ENCODE measurements at regions not wholly inside any gene's neighbourhood (a gene's known extent, or its start where the extent isn't known, plus 50 kb on each side); places are given as distances from the start of the nearest gene placed in this dataset.

DNA sequence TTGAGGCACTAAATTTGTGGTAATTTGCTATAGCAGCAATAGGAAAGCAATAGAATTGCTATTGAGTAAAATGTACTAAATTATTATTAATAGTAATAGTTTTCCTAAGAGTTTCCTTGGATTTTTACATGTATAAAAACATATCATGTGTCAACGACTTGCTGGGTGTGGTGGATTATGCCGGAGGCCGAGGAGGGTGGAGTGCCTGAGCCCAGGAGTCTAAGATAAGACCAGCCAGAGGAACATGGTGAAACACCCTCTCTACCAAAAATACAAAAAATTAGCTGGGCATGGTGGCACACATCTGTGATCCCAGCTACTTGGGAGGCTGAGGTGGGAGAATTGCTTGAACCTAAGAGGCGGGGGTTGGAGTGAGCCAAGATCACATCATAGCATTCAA, 749.9 kb downstream of the TBL1XR1 start:
- no peak for DNase-seq (ENCODE audit: low read depth in 2 of 3, low spot score in 1 of 3)

DNA sequence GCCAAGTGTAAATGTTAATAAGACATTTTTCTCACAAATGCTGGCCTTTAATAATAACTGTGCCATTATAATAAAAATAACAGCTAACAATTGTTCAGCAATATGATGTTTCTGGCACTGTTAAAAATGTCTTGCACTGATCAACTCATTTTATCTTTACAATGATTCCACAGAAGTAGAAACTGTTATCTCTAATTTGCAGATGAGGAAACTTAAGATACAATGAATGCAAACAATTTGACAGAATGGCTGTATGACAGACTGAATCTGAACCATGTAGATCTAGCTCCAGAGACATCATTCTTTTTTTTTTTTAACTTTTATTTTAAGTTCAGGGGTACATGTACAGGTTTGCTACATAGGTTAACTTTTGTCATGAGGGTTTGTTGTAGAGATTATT, 755.0 kb downstream of the TBL1XR1 start:
- no peak for DNase-seq (ENCODE audit: low read depth in 2 of 3, low spot score in 1 of 3)

DNA sequence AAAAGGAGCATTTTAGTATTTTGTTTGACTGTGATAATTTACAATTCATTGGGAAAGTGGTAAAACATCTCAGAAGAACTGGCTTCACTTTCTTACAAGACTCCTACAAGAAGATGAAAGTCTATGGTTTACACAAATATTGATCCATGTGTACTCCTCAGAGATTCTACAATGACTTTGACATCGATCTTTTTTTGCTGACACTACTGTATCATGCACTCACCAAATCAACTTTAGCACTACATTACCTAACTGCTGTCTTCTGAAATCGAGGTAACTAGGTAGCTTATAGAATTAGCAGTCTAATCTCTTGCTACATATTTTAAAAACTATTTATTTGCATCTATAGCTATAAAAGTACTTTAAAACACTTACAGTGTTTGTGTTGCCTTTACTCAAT, 757.6 kb downstream of the TBL1XR1 start:
- DNase-seq (ENCODE audit: low read depth in 2 of 3, low spot score in 1 of 3) = no peak

DNA sequence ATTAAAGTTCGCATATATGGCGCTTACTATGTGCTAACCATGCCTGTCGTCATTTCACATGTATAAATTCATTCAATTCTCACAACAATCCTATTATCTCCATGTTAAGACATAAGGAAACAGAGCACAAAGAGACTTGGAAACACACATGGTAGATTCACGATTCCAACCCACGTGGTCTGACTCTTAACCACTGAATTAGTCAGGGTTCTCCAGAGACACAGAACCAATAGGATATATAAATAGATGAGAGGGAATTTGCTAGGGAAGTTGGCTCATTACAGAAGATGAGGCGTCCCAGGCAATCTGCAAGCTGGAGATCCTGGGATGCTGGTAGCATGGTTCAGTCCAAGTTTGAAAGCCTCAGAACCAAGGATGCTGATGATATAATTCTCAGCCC, 765.3 kb downstream of the TBL1XR1 start:
- DNase-seq (ENCODE audit: low read depth in 2 of 3, low spot score in 1 of 3) = no peak

DNA sequence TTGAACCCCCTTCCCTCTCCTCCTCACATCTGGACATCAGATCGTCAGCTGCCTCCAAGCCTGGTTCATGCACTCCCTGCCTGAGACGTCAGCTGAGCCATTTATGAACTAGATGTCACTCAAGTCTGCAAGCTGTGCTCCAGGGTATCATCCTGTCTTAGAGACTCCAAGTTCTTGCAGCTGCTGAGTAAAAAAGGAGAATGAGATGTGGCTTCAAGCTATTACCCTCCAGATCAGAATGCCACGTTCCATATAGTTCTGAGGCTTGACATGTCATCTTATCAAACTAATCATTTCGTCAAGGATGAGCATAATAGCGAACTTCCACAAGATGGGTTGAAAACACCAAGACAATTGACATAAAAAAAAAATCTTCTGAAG, 766.3 kb downstream of the TBL1XR1 start:
- no peak for DNase-seq (ENCODE audit: low read depth in 2 of 3, low spot score in 1 of 3)

DNA sequence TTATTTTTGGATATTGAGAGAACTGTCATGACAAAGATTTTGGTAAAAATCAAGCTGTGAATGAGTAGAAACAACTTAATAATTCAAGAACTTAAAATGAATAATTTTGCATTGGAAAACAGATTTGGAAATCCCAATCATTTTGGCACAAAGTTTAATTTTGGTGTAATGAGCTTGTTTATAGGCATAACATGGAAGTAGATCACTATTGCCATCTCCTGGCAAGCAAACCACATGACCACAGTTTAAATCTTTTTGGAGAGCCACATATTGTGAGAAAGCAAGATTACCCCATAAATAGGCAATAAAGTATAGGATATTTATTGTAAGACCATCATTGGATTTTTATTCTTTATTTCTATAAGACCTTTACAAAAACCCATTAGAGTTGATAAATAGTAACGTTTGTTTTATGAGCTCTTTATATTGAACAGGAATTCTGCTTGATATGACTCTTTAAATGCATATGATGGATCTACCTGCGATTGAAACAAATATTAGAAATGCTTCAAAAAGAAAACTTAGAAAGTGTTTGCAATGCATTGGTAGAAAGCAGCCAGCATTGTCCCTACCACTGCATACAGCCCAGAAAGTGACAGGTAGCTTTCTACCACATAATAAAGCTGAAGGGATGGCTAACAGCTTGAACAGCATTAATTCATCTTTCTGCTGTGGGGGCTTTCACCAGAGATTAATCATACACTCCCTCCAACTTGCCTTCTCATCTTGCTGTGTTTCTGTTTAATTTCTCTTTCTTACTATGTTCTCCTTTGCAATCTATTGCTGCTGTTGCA, 766.8 kb downstream of the TBL1XR1 start:
- no peak for DNase-seq (ENCODE audit: low read depth in 2 of 3, low spot score in 1 of 3)

DNA sequence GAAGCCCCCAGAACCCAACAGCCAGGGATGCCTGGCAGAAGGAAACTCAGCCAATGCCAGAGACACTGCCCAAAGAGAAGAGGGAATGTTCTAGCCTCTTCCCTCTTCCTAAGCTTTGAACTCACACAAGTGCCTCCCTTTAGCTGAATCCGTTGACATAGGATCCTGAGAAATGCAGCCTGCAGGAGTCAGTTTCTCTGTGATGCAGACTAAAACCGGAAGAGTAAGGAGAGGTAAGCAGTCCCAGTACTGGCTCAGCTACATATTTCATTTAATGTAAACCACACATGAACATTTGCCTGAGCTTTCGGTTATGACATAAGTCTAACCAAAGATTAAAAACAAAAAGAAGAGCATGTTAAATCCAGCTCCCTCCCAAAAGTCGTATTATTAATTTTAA, 768.7 kb downstream of the TBL1XR1 start:
- no peak for DNase-seq (ENCODE audit: low read depth in 2 of 3, low spot score in 1 of 3)

DNA sequence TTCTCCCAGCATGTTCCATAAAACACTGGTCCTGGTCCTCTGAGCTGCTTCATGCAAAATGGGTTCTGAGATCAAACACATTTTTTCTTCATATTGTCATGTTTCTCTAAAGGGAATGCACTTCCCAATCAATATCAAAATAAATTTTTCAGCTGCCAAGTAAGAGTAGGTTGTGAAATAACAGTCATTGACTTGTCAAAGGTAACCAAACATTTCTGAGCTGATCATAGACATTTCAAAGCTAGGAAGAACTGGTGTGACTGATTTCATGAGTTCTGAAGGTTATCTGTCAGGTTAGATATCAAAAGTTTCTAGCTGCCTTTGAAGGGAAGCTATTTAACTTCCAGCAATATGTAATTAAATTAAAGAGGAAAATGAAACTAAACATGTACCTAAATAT, 770.9 kb downstream of the TBL1XR1 start:
- DNase-seq (ENCODE audit: low read depth in 2 of 3, low spot score in 1 of 3) = no peak

DNA sequence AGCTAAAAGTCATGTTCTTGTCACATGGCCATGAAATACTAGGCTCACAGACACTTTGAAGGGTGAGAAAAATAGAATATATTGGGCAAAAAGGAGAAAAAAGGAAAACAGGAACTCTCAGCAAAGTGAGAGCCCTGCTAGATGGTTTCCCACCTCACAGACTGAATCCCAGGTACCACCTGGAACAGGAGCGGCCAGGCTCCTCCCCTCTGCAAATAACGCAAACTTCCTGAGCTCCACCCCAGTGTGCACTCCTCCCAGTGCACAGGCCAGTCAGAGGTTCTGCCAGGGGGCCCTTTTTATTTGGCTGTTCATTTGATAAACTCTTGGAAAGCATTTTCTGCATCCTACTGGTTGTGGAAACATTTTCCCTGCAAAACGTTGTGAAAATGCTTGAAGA, 780.4 kb downstream of the TBL1XR1 start:
- DNase-seq (ENCODE audit: low read depth in 2 of 3, low spot score in 1 of 3) = no peak

DNA sequence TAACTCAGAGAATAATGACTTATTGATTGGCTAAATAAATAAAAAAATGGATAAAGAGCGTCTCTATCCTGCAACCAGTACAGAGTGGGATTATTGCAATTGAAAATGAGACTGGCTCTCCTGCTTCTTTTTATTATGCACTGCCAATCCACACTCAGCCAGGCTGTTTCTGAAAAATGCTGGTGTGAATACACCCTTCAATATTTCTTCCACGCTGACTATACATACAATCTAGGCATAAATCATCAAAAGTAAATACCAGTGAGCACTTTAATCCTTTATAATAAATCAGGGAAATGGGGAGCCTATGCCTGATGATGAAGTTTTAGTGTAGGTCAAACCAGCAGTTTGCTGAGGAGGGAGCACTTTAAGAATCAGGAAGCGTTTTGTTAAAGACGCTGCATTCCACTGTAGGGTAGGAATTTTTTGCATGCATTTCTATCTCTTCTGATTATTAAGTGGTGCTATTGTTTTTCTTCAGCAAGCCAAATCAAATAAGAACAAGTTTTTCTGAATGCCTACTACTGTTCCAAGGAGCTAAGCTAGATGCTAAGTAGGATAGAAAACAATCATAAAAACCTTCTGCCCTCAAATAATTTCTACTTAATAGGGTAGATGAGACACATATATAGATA, 781.5 kb downstream of the TBL1XR1 start:
- no peak for DNase-seq (ENCODE audit: low read depth in 2 of 3, low spot score in 1 of 3)

DNA sequence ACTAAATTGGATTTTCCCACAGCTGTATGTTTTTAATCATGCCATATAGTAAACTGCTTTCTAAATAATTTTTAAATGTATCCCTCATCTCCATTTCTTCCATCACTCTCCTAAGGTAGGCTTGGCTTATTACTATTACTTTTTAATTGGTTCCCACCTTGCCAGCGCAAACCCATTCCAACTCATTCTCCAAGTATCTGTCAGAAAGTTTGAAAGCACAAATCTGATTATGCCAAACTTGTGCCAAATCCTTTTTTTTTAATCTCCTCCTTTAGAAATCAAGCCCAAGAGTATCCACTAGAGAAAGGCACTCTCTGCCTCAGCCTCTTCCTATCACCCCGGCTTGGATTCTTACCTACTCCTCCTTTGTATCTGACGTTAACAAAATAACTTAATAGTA, 784.5 kb downstream of the TBL1XR1 start:
- no peak for DNase-seq (ENCODE audit: low read depth in 2 of 3, low spot score in 1 of 3)

DNA sequence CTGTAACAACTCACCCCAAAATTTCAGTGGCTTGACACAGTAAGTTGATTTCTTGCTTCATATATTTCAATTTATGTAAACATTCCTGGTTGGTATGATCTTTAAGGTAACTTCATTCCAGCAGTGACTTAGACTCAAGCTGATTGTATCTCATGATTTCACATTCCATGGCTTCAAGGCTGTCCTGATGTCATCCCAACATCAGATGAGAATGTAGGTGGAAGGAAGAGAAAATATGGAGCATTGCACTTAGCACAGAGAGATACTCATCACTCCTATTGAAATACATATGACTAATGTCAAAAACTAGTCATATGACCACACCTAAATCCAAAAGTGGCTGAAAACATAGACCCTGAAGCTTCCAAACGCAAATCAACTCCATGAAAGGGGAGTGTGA, 793.8 kb downstream of the TBL1XR1 start:
- DNase-seq (ENCODE audit: low read depth in 2 of 3, low spot score in 1 of 3) = no peak

DNA sequence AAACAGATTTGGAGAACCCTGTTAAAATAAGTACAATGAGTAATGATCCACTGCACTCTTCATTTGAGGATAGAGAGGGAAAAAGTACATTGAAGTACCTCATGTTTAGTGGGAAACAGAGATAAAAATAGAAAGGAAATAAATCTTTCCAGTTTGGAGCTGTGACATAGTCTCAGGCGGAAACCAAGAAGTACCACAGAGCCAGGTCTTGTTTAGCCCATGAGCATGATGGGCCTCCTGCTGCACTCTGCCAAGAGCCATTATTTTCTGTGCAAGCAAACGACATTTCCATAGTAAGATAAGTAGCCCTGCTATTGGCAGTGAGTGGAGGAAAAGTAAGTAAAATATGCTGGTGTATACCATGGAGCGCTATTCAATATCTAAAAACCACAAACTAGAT, 796.1 kb downstream of the TBL1XR1 start:
- no peak for DNase-seq (ENCODE audit: low read depth in 2 of 3, low spot score in 1 of 3)

DNA sequence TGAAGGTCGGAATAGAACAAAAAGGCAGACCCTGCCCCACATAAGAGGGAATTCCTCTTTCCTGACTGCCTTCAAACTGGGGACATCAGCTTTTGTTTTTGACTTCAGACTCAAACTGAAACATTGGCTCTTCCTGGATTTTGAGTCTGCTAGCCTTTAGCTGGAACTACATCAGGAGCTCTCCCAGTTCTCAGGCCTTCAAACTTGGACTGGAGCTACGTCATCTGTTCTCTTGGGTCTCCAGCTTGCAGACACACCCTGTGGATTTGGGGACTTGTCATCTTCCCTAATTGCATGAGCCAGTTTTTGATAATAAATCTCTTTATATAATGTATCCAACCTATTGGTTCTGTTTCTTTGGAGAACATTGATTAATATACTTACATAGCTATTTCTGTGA, 798.1 kb downstream of the TBL1XR1 start:
- DNase-seq (ENCODE audit: low read depth in 2 of 3, low spot score in 1 of 3) = no peak

DNA sequence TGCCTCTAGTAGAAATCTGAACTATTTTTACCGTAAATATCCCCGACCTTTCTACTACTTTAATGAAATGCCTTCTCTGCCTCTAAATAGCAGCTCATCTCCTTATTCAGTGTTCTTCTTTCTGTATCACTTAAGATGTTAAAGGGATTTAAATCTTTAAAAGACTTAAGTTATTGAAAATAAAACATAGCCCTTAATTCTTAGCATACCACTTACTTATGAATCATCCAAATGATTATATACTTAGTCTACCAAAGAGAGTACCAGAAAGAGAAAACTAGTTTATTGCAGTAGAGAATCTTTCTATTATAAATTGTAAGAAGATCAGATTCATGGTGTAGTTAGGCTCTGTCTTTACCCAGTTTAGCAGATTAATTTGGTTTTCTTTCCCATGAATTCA, 802.0 kb downstream of the TBL1XR1 start:
- DNase-seq (ENCODE audit: low read depth in 2 of 3, low spot score in 1 of 3) = no peak

DNA sequence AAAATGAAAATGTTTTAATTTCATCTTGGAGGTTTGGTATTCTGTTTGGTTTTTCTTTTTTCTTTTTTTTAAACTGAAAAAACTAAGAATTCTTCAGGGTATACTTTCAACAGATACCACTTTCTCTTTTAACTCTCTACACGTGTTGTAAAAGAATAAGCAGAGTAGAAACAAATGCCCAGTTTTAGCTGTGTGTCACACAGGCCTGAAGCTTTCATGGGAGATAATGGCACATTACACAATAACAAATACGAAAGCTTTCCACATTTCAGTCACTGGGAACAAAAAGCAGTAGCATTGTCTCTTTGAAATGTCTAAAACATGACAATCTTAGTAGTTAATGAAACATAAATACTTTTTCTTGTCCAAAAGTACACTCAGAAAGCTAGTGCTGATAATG, 818.5 kb downstream of the TBL1XR1 start:
- no peak for DNase-seq (ENCODE audit: low read depth in 2 of 3, low spot score in 1 of 3)

DNA sequence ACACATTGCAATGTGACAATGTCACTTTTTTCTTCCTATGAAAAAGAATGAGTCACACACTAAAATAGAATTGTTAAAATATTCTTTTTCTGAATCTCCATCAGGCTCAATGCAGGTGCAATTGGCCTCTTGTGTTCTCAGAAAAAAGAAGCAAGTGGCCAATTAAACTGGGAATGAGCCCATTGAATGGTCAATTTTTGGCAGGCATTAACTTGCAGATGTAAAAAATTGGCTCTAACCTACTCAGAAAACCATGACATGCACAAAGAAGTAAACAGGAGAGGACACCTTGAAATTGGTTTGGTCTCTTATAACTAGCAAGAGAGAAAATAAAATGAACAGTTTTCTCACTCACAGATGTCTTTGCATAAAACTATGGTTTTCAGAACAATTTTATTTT, 820.8 kb downstream of the TBL1XR1 start:
- DNase-seq (ENCODE audit: low read depth in 2 of 3, low spot score in 1 of 3) = no peak

DNA sequence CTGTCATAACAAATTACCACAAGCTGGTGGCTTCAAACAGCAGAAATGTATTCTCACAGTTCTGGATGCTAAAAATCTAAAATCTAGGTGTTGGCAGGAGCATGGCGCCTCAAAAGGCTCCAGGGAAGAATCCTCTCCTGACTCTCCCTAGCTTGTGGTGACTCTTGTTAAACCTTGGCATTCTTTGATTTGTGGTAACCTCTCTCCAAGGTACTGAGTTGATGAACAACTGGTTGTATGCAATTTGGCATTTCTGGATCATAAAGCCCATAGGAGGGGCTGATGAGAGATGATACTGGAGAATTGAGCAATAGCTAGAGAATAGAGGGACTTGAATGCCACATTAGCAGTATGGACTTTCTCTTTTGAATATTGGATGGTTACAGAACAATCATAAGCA, 821.8 kb downstream of the TBL1XR1 start:
- no peak for DNase-seq (ENCODE audit: low read depth in 2 of 3, low spot score in 1 of 3)

DNA sequence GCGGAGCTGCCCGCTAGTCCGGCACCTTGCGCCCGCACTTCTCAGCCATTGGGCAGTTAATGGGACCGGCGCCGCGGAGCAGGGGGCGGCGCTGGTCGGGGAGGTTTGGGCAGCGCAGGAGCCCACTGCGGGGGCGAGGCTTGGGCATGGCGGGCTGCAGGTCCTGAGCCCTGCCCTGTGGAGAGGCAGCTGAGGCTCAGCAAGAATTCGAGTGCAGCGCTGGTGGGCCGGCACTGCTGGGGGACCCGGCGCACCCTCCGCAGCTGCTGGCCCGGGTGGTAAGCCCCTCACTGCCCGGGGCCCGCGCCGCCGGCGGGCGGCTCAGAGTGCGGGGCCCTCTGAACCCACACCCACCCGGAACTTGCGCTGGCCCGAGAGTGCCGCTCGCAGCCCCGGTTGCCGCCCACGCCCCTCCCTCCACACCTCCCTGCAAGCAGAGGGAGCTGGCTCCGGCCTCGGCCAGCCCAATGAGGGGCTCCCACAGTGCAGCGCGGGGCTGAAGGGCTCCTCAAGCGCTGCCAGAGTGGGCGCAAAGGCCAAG, 835.0 kb downstream of the TBL1XR1 start:
- DNase-seq (ENCODE audit: low read depth in 2 of 3, low spot score in 1 of 3) = no peak

DNA sequence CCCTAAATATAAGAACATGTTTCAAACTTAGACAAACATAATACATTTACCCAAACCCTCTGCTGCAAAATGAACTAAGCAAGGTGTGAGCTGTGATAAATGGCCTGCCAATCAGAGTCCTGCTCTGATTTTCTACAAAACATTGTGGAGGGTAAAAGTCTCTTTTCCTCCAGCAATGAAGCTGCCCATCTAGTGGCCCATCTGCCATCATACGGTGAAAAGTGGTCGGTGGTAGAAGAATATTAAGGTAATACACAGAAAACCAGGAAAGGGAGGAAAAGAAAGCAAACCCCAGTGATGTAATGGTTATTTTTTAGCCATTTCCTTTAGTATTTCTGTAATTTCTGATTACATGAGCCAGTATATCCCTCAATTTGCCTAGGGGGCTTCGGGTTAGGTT, 838.1 kb downstream of the TBL1XR1 start:
- no peak for DNase-seq (ENCODE audit: low read depth in 2 of 3, low spot score in 1 of 3)

DNA sequence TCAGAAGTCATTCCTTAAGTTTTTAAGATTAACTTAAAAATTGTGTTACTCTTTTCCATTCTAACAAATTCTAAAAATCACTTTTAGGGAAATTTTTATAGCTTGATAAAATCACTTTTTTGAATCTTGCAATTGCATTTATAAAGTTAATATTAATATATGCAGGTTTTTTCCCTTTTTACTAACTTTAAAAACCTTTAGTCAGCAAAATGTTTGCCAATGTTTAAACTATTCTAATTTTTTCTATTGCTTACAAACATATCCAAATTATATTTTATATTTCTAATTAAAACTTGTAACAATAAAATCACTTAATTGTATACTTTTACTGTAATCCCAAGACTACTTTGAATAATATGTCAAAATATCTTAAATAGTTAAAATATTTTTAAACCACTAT, 839.4 kb downstream of the TBL1XR1 start:
- no peak for DNase-seq (ENCODE audit: low read depth in 2 of 3, low spot score in 1 of 3)

DNA sequence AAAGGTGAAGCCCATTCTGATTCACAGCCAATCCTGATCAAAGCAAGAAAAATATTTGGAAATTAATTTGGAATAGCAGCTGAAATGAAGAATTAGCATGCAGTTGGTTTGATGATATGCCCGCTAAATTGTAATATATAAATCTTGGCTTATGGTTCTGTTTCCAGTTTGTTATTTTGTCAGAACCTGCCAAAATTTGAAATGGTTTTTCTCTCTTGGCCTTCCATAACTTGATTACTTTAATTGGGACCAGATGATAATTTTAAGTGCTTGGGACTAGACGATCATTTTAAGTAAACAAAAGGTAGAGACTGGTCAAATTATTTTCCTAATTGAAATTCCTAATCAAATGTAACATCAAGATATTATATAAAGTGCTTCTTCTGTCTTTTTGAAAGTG, 842.4 kb downstream of the TBL1XR1 start:
- DNase-seq (ENCODE audit: low read depth in 2 of 3, low spot score in 1 of 3) = no peak

Measured in stimulated activated CD4-positive, alpha-beta T cell treated with anti-CD3 and anti-CD28 coated beads, Interleukin-12 subunit alpha, Interleukin-12 subunit beta, amount 100 ng/mL, for 48 hours (primary cell).